GM21825 (cell line): ENCODE measurements at regions not wholly inside any gene's neighbourhood (a gene's known extent, or its start where the extent isn't known, plus 50 kb on each side); places are given as distances from the start of the nearest gene placed in this dataset.
"Not testable (repeated sequence)": the region's sequence is repeated elsewhere in the genome, so short reads cannot be mapped to it uniquely, and the experiment has no call there.

Source experiments
- ATAC-seq: cut with Tn5 transposase; IDR thresholded peaks from one replicate; pipeline ENCODE4 v1.9.1; 2021; ENCODE audit warnings: mild to moderate bottlenecking, moderate library complexity; ENCODE audit not compliant: unreplicated experiment

GRCh38 chr17:15858082-15858481 is 86.8 kb upstream of the ADORA2B start:
- not testable (repeated sequence) for ATAC-seq

GRCh38 chr17:15860774-15861173 is 84.2 kb upstream of the ADORA2B start:
- peak; percentile 60 for ATAC-seq

GRCh38 chr17:15864061-15864460 is 80.9 kb upstream of the ADORA2B start:
- ATAC-seq = not testable (repeated sequence)

GRCh38 chr17:15864472-15864871 is 80.5 kb upstream of the ADORA2B start:
- ATAC-seq = not testable (repeated sequence)

GRCh38 chr17:15866015-15866414 is 78.9 kb upstream of the ADORA2B start:
- not testable (repeated sequence) for ATAC-seq

- not testable (repeated sequence) for ATAC-seq
Measured at GRCh38 chr17:15867331-15867730, 77.6 kb upstream of the ADORA2B start.

GRCh38 chr17:15869868-15870267 is 75.1 kb upstream of the ADORA2B start:
- ATAC-seq = not testable (repeated sequence)

GRCh38 chr17:15872677-15873076 is 72.3 kb upstream of the ADORA2B start:
- ATAC-seq = not testable (repeated sequence)

- not testable (repeated sequence) for ATAC-seq
Measured at GRCh38 chr17:15877882-15878500, 66.9 kb upstream of the ADORA2B start.

GRCh38 chr17:15882058-15882720 is 62.7 kb upstream of the ADORA2B start:
- no peak for ATAC-seq

- no peak for ATAC-seq
Measured at GRCh38 chr17:15882777-15883176, 62.2 kb upstream of the ADORA2B start.

GRCh38 chr17:15883617-15884111 is 61.3 kb upstream of the ADORA2B start:
- ATAC-seq = no peak

- ATAC-seq = no peak
Measured at GRCh38 chr17:15884731-15885130, 60.2 kb upstream of the ADORA2B start.

GRCh38 chr17:15885770-15886169 is 59.2 kb upstream of the ADORA2B start:
- ATAC-seq = no peak

- no peak for ATAC-seq
Measured at GRCh38 chr17:15886221-15886620, 58.7 kb upstream of the ADORA2B start.

- no peak for ATAC-seq
Measured at GRCh38 chr17:15886804-15887203, 58.1 kb upstream of the ADORA2B start.

- no peak for ATAC-seq
Measured at GRCh38 chr17:15888436-15888835, 56.5 kb upstream of the ADORA2B start.

GRCh38 chr17:15890279-15890892 is 54.5 kb upstream of the ADORA2B start:
- ATAC-seq = no peak

GRCh38 chr17:15891318-15891717 is 53.6 kb upstream of the ADORA2B start:
- ATAC-seq = no peak

- no peak for ATAC-seq
Measured at GRCh38 chr17:15892244-15892643, 52.7 kb upstream of the ADORA2B start.

- no peak for ATAC-seq
Measured at GRCh38 chr17:15892731-15893657, 51.9 kb upstream of the ADORA2B start.
